ENCODE measurements at regions not wholly inside any gene's neighbourhood (a gene's known extent, or its start where the extent isn't known, plus 50 kb on each side); places are given as distances from the start of the nearest gene placed in this dataset.

- H3K4me3 Mint-ChIP-seq: no peak overlapping the region
- H3K27me3 Mint-ChIP-seq (ENCODE audit: low read depth in 2 of 2): no peaks in the 10 kb centered on the region
- intact Hi-C loops (cut with micrococcal nuclease): no loop called here
- H3K9me3 Mint-ChIP-seq: no peaks in the 10 kb centered on the region
- no peaks in the 10 kb centered on the region for H3K9me3 ChIP-seq (ENCODE audit: control insufficient read depth, insufficient read depth, low read length)
- TF ChIP-seq, protein P1, sequence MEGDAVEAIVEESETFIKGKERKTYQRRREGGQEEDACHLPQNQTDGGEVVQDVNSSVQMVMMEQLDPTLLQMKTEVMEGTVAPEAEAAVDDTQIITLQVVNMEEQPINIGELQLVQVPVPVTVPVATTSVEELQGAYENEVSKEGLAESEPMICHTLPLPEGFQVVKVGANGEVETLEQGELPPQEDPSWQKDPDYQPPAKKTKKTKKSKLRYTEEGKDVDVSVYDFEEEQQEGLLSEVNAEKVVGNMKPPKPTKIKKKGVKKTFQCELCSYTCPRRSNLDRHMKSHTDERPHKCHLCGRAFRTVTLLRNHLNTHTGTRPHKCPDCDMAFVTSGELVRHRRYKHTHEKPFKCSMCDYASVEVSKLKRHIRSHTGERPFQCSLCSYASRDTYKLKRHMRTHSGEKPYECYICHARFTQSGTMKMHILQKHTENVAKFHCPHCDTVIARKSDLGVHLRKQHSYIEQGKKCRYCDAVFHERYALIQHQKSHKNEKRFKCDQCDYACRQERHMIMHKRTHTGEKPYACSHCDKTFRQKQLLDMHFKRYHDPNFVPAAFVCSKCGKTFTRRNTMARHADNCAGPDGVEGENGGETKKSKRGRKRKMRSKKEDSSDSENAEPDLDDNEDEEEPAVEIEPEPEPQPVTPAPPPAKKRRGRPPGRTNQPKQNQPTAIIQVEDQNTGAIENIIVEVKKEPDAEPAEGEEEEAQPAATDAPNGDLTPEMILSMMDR (IDR thresholded peaks at IDR 0.05): no peak
- no peaks in the 10 kb centered on the region for H3K27me3 ChIP-seq (ENCODE audit: control insufficient read depth, insufficient read depth, low read length)
- no peak overlapping the region for H3K4me3 ChIP-seq (ENCODE audit: low read length)
- DNase-seq (no peak), ATAC-seq (no peak)
- H3K27ac ChIP-seq (ENCODE audit: low read length): no peak overlapping the region
- no peaks in the 10 kb centered on the region for H3K4me1 Mint-ChIP-seq
- no peaks in the 10 kb centered on the region for H3K4me1 ChIP-seq (ENCODE audit: control insufficient read depth, insufficient read depth, low read length)
- 89% methylated on average over 1 of the region's 1 CpG for WGBS (ENCODE audit: insufficient coverage)
- no peaks in the 10 kb centered on the region for H3K36me3 Mint-ChIP-seq
- H3K36me3 ChIP-seq (ENCODE audit: control insufficient read depth, insufficient read depth, low read length): no peaks in the 10 kb centered on the region
- no peak overlapping the region for H3K27ac Mint-ChIP-seq
These were observed 1382.2 kb downstream of the SLITRK5 start for GRCh38 chr13:89053418-89053817.

DNA sequence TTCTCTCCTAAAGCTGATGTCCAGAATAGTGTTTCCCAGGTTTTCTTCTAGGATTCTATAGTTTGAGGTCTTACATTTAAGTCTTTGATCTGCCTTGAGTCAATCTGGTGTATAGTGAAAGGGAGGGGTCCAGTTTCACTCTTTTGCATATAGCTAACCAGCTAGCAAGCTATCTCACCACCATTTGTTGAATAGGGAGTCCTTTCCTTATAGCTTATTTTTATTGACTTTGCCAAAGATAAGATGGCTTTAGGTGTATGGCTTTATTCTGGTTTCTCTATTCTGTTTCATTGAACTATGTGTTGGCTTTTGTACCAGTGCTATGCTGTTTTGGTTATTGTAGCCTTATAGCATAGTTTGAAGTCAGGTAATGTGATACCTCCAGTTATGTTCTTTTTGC is 1386.1 kb downstream of the SLITRK5 start:
- TF ChIP-seq, protein P1 (IDR thresholded peaks at IDR 0.05): no peak
- H3K4me1 Mint-ChIP-seq: no peaks in the 10 kb centered on the region
- DNase-seq: no peak
- Histone ChIP-seq H3K4me3 (ENCODE audit: low read length) (no peak overlapping the region), H3K9me3 (ENCODE audit: control insufficient read depth, insufficient read depth, low read length) (no peaks in the 10 kb centered on the region), H3K27me3 (ENCODE audit: control insufficient read depth, insufficient read depth, low read length) (no peaks in the 10 kb centered on the region), H3K36me3 (ENCODE audit: control insufficient read depth, insufficient read depth, low read length) (no peaks in the 10 kb centered on the region), H3K27ac (ENCODE audit: low read length) (no peak overlapping the region), H3K4me1 (ENCODE audit: control insufficient read depth, insufficient read depth, low read length) (no peaks in the 10 kb centered on the region)
- H3K27ac Mint-ChIP-seq: no peak overlapping the region
- no peak for ATAC-seq
- intact Hi-C loops (cut with micrococcal nuclease): no loop called here
- H3K36me3 Mint-ChIP-seq: no peaks in the 10 kb centered on the region
- H3K4me3 Mint-ChIP-seq: no peak overlapping the region
- no peaks in the 10 kb centered on the region for H3K27me3 Mint-ChIP-seq (ENCODE audit: low read depth in 2 of 2)
- H3K9me3 Mint-ChIP-seq: no peaks in the 10 kb centered on the region

- DNase-seq: no peak
- Mint-ChIP-seq H3K4me1 (no peaks in the 10 kb centered on the region), H3K4me3 (no peak overlapping the region), H3K27me3 (ENCODE audit: low read depth in 2 of 2) (no peaks in the 10 kb centered on the region), H3K27ac (no peak overlapping the region), H3K36me3 (no peaks in the 10 kb centered on the region), H3K9me3 (no peaks in the 10 kb centered on the region)
- 93% methylated on average over 3 of the region's 3 CpGs for WGBS (ENCODE audit: insufficient coverage)
- no peaks in the 10 kb centered on the region for H3K9me3 ChIP-seq (ENCODE audit: control insufficient read depth, insufficient read depth, low read length)
- intact Hi-C loops (cut with micrococcal nuclease): no loop called here
- no peak overlapping the region for H3K4me3 ChIP-seq (ENCODE audit: low read length)
- no peaks in the 10 kb centered on the region for H3K36me3 ChIP-seq (ENCODE audit: control insufficient read depth, insufficient read depth, low read length)
- H3K27ac ChIP-seq (ENCODE audit: low read length): no peak overlapping the region
- no peaks in the 10 kb centered on the region for H3K27me3 ChIP-seq (ENCODE audit: control insufficient read depth, insufficient read depth, low read length)
- no peak for ATAC-seq
- TF ChIP-seq, protein P1 (IDR thresholded peaks at IDR 0.05): no peak
- no peaks in the 10 kb centered on the region for H3K4me1 ChIP-seq (ENCODE audit: control insufficient read depth, insufficient read depth, low read length)
These were observed 1386.7 kb downstream of the SLITRK5 start for GRCh38 chr13:89057862-89058261.

- no peak for ATAC-seq
- no peak overlapping the region for H3K27ac Mint-ChIP-seq
- no peaks in the 10 kb centered on the region for H3K9me3 ChIP-seq (ENCODE audit: control insufficient read depth, insufficient read depth, low read length)
- WGBS (ENCODE audit: insufficient coverage): 96% methylated on average over 1 of the region's 1 CpG
- TF ChIP-seq, protein P1 (IDR thresholded peaks at IDR 0.05): no peak
- no peak for DNase-seq
- no peaks in the 10 kb centered on the region for H3K36me3 ChIP-seq (ENCODE audit: control insufficient read depth, insufficient read depth, low read length)
- no peaks in the 10 kb centered on the region for H3K27me3 ChIP-seq (ENCODE audit: control insufficient read depth, insufficient read depth, low read length)
- no peaks in the 10 kb centered on the region for H3K9me3 Mint-ChIP-seq
- H3K4me1 ChIP-seq (ENCODE audit: control insufficient read depth, insufficient read depth, low read length): no peaks in the 10 kb centered on the region
- no peak overlapping the region for H3K27ac ChIP-seq (ENCODE audit: low read length)
- no peak overlapping the region for H3K4me3 ChIP-seq (ENCODE audit: low read length)
- no peaks in the 10 kb centered on the region for H3K27me3 Mint-ChIP-seq (ENCODE audit: low read depth in 2 of 2)
- intact Hi-C loops (cut with micrococcal nuclease): loop anchor here (10.0 kb wide), 1 partner anchor 1387 kb away; the partner anchor contains the start of gene SLITRK5
- H3K36me3 Mint-ChIP-seq: no peaks in the 10 kb centered on the region
- H3K4me3 Mint-ChIP-seq: no peak overlapping the region
- peaks cover 1% of the 10 kb centered on the region in 2 donors for H3K4me1 Mint-ChIP-seq
These were observed 1390.7 kb downstream of the SLITRK5 start for GRCh38 chr13:89061821-89062220.
